Activated effector memory CD4-positive, alpha-beta T cell treated with anti-CD3 and anti-CD28 coated beads, Interleukin-2, amount 50 U/mL, for 16 hours (primary cell): ENCODE measurements at regions not wholly inside any gene's neighbourhood (a gene's known extent, or its start where the extent isn't known, plus 50 kb on each side); places are given as distances from the start of the nearest gene placed in this dataset.
"Not testable (repeated sequence)": the region's sequence is repeated elsewhere in the genome, so short reads cannot be mapped to it uniquely, and the experiment has no call there.

Source experiments
- DNase-seq: peaks from one replicate; pipeline ENCODE4 v3.0.0-alpha.2; 2020

DNA sequence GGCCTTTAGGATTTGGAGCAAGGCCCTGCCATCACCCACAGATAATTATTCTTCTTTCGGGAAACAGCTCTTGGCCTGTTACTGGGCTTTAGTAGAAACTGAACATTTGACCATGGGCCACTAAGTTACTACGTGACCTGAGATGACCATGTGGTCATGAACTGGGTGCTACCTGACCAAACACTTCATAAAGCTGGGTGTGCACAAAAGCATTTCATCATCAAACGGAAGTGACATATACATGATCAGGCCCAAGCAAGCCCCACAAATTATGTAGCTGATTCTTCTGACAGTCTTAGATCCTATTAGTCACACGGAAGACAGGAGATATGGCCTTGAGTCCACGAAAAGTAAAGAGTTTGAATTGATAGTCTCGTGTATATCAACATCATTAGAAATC, 130.9 kb upstream of the FBN2 start:
- DNase-seq: no peak

DNA sequence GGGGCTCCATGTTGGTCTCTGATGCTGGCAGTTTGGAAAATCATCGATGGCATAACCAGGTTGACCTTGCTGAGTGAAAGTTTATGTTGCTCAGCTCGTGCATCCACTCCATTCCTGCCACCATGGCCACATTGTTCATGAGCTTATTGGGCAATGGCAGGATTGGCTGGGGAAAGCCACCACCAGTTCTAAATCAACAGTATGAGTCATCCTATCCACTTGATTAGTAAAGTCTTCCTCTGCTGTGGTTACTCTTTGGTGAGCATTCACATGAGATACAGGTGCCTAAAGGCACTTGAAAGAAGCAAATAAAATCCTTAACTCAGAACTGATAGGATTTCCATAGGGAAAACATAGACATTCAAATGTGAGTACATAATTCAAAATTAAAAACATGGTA, 131.8 kb upstream of the FBN2 start:
- no peak for DNase-seq

DNA sequence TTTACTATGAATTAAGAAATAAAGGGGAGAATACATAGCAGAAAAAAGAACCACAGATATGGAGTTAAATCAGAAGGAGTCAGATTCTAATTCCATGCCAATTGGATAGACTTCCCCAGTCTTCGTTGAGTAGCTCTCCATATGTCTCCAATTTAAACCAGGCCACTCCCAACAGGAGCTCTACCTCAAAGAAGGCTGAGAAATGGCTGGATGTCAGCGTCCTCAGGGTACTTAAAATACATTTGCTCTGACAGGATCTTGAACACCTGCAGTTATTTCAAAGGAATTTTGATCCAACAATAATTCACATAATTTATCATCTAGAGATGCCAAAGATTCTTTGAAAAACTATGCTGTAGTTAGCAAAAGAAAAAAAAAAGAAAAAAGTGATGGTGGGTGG, 133.9 kb upstream of the FBN2 start:
- DNase-seq: no peak

DNA sequence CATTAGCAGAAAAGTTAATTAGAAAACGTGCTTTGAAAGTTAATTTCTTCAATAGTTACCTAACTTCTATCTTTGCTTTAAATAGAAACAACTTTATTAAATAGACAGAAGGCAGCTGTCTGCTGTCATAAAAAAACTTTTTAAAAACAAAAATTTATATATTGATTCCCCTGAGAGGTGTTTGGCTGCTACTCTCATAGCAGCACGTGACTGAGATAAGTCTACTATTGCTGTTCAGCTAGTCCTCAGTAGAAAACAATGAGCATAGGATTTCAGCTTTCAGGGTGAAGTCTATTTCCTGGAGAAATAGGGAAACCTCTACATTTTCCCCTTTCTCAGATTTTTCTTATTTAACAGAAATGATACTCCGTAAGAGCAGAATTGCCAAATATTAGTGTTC, 135.0 kb upstream of the FBN2 start:
- no peak for DNase-seq

DNA sequence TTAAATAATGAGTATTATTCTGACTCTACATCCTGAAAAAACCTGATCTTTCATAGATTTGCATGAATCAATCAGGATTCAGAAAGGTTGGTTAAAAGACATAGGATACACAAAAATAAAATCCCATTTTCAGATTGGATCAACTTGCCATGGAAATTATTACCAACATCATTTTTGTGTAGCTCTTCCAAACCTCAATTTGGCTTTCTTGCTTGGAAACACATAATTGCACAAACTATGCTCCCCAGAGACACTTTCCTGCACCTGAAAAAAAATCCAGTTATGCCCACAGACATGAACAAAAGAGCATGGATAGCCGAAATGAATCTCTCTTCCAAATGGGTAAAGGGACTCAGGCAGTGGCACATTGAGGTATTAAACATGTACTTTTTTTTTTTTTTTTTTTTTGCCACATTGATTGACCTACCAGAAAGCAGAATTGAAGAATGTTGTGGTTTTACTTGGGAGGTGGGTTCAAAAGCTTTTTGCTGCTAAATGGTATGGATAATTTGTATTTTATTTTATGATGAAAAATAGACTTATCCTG, 135.4 kb upstream of the FBN2 start:
- DNase-seq: no peak

DNA sequence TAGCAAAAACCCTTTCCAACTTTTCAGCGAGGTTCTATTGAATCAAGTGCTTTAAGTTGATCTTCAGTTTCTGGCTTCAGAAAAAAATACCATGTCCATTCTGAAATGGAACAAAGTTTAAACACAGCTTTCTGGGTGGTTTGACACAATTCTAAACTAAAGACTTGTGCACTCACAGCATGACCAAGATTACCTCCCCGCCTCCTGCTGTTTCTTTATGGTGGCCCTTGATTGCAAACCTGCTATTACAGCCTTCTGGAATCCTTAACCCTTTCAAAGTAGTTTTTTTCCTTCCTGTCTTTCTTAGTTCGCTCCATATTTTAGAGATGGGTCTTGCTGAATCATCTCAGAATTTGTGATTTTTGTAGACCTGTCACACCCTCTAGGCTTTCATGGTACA, 135.9 kb upstream of the FBN2 start:
- DNase-seq: no peak

GRCh38 chr5:128674837-128675446, 136.9 kb upstream of the FBN2 start:
- DNase-seq: peak; percentile 65

GRCh38 chr5:128681096-128681495, 143.1 kb upstream of the FBN2 start:
- DNase-seq: no peak

- DNase-seq: no peak
Observed at GRCh38 chr5:128681764-128682592, 143.9 kb upstream of the FBN2 start.

DNA sequence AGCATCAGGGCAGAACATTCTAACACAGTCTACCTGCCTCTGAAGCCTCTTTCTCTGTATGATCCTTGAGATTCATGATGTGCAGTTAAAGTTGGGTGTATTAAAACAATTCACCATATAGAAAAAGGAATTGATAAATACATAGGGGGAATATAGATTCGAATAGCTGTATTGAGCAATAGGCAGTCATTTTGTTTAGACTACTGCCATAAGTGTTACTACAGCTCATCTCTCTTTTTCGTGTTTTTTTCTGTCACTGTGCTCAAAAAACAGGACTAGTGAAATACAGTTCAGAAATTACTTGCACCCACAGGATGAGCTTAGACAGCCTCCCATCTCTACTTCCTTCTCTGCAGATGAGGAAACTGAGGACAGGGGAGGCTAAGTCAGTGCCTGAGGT, 144.6 kb upstream of the FBN2 start:
- DNase-seq: no peak

GRCh38 chr5:128684961-128685360, 146.9 kb upstream of the FBN2 start:
- no peak for DNase-seq

DNA sequence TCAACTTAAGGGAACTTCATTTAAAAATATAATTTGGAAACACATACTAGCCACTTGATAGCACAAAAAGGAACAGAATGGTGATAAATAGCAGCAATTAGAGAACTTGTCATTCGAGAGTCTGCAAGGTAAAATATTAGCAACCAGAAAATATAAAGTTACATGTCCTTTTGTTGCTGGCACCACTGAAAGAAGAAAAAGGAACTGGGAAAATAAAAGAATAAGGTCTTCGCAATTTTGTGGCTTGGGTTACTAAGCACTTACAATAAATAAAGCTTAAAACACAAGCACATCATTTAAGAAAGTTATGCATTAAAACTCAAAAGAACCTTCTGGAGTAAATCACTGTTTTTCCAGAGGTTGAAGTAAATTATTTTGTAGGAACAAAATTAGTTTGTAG, 149.9 kb upstream of the FBN2 start:
- DNase-seq: no peak

- DNase-seq: no peak
Observed at GRCh38 chr5:128693764-128694163, 155.7 kb upstream of the FBN2 start.

DNA sequence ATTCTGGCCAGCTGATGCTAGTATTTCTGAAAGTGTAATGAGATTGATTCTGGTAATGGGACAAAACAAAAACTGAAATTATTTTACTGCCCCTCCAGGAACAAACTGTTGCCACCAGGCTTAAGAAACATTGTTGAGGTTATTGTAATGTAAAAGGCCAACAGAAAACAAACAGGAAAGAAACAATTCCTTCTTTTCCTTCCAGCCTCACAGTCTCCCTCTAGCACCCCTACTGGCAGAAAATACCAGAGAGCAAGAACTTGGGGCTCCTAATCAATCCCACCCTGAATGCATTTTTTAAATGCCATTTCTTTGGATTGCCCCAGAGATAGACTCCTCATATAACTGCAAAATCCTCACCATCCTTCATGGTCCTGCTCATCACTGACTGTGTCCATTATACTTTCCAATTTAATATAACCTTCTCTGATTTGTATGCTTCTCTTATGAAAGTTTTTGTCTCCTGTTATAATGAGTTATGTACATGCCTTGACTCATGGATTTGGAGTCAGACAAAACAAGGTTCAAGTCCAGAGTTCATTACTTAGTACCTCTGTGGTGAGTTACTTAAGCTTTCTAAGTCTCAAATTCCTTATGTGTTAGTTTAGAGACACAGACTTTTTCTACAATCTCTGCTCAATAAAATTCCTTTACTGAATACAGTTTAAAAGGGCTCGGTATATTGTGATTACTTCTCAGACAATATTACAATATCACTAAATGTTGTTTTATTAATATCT, 157.9 kb upstream of the FBN2 start:
- no peak for DNase-seq

DNA sequence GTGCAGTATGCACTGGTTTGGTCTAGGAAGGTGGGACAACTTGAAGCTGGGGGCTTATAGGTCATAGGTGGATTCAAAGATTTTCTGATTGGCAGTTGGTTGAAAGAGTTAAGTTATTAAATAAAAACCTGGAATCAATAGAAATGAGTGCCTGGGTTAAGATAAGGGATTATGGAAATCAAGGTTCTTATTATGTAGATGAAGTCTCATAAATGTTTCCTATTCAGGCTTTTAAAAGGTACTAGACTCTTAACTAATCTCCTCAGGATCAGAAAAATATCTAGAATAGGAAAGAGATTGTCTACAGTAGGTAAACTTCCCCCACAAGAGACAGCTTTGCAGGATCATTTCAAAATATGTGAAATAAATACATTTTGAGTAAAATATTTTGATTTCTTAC, 163.3 kb upstream of the FBN2 start:
- no peak for DNase-seq

GRCh38 chr5:128703322-128703721, 165.3 kb upstream of the FBN2 start:
- no peak for DNase-seq

- no peak for DNase-seq
Observed at GRCh38 chr5:128706269-128706668, 168.2 kb upstream of the FBN2 start.

DNA sequence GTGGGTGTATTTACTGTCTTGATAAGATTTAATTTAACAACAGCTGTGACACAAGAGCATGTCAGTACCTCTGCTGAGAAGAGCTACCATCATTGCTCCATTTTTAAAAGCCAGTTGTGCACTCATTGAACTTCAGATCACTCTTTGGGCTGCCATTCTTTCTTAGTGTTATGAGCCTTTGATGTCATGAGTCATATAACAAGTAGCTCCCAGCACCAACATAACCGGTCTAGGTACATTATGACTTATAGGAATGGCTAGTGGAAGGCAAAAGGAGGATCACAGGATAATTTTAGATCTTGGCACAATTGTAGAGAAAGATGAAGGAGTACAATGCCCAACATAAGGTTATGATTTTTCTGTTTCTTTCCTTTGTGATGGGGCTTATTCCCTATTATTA, 170.8 kb upstream of the FBN2 start:
- DNase-seq: no peak

GRCh38 chr5:128711216-128711615, 173.2 kb upstream of the FBN2 start:
- DNase-seq: no peak

DNA sequence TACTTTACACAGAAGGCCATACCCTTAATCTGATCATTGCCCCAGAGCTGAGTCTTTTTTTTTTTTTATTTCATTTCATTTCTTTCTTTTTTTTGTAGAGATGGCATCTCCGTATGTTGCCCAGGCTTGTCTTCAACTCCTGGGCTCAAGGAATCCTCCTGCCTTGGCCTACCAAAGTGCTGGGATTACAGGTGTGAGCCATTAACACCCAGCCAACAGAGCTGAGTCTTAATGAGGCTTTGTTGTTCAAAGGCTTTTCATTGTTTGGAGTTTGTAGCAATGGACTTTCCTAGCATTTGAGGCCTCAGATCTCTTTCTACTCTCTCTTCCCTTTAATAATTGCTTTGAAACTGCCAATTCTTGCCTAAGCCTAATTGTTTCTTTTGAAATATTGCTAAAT, 176.5 kb upstream of the FBN2 start:
- no peak for DNase-seq

DNA sequence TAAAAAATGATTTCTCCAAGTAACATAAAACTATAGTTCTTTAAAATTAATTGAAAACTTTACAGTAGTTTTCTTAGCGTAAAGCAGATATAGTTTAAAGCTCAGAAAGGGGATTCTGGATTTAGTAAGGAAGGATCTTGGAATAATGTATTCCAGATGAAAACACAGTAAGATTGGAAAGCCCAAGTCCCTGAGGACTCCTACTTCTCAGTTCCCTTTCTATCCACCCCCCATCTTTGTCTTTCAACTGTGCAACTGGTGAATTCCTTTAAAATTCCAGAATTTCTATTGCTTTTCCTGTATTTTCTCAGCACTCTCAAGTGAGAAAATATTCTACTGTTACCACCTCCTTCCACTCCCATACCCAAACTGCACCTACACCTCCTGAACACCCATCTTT, 184.5 kb upstream of the FBN2 start:
- no peak for DNase-seq

- DNase-seq: not testable (repeated sequence)
Observed at GRCh38 chr5:128730021-128730420, 192.0 kb upstream of the FBN2 start.

GRCh38 chr5:128735656-128736055, 197.6 kb upstream of the FBN2 start:
- DNase-seq: not testable (repeated sequence)

DNA sequence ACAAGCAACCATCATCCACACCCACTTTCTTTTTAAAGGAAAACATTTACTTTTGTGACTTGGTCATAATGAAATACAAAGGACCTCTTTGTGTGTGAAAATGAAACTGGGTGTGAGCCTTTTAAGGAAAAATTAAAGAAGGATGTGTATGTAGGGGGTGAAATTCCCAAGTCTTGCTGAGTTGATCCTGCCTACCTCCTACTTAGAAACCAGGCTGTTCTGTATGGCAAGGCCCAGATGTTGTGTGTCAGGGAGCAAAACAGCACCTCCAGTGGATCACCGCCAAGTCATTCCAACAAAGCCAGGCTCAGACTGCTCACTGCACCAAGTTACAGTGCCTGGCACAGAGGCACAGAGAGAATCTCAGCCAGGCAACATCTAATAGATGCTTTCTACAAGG, 198.5 kb upstream of the FBN2 start:
- no peak for DNase-seq
